ENCODE measurements at regions not wholly inside any gene's neighbourhood (a gene's known extent, or its start where the extent isn't known, plus 50 kb on each side); places are given as distances from the start of the nearest gene placed in this dataset.

- H3K4me3 ChIP-seq (ENCODE audit: low read depth, low read length) = no peak overlapping the region
These were observed 58.0 kb downstream of the CGGBP1 start for GRCh38 chr3:88000853-88001252.

GRCh38 chr3:87997966-87998365 lies 60.8 kb downstream of the CGGBP1 start:
- Histone ChIP-seq H3K4me3 (ENCODE audit: low read depth, low read length) (no peak overlapping the region), H3K27ac (ENCODE audit: extremely low read depth, low read depth, low read length) (no peak overlapping the region), H3K4me1 (ENCODE audit: control insufficient read depth, insufficient read depth, low read length) (no peaks in the 10 kb centered on the region), H3K9me3 (ENCODE audit: control insufficient read depth, insufficient read depth, low read depth, low read length) (no peaks in the 10 kb centered on the region), H3K36me3 (ENCODE audit: control insufficient read depth in 2 of 2, insufficient read depth in 1 of 2, low read length in 2 of 2) (no peaks in the 10 kb centered on the region)
- ChIA-PET CTCF (no interaction called here), POLR2A (no interaction called here)
- TF ChIP-seq ZNF558 (tag by site-specific recombination; IDR thresholded peaks at IDR 0.05) (no peak), ZNF660 (tag by site-specific recombination; IDR thresholded peaks at IDR 0.05) (no peak), ZNF223 (tag by site-specific recombination; IDR thresholded peaks at IDR 0.05) (no peak), ZNF626 (tag by site-specific recombination; IDR thresholded peaks at IDR 0.05) (no peak), ZBTB17 (tag by site-specific recombination; IDR thresholded peaks at IDR 0.05) (no peak), KLF10 (tag by site-specific recombination; IDR thresholded peaks at IDR 0.05) (no peak), ZNF548 (tag by site-specific recombination; IDR thresholded peaks at IDR 0.05) (no peak), ZNF768 (tag by site-specific recombination; IDR thresholded peaks at IDR 0.05) (no peak), KLF17 (tag by site-specific recombination; IDR thresholded peaks at IDR 0.05) (no peak), ZNF157 (tag by site-specific recombination; IDR thresholded peaks at IDR 0.05) (no peak)

More at GRCh38 chr3:88000853-88001252, 58.0 kb downstream of the CGGBP1 start:
- ChIA-PET CTCF (interaction anchor here (0.6 to 1.4 kb wide), 2 partner anchors 130 to 650 kb away, joined by 3 to 8 read pairs; no protein-coding TSS in a partner anchor), POLR2A (no interaction called here)
- H3K4me1 ChIP-seq (ENCODE audit: control insufficient read depth, insufficient read depth, low read length) = no peaks in the 10 kb centered on the region
- no peak overlapping the region for H3K27ac ChIP-seq (ENCODE audit: extremely low read depth, low read depth, low read length)
- no peaks in the 10 kb centered on the region for H3K36me3 ChIP-seq (ENCODE audit: control insufficient read depth in 2 of 2, insufficient read depth in 1 of 2, low read length in 2 of 2)
- TF ChIP-seq GLI4 (tag by site-specific recombination; IDR thresholded peaks at IDR 0.05) = no peak
- no peak for TF ChIP-seq ZBTB11 (tag by site-specific recombination; conservative IDR thresholded peaks at IDR 0.05; ENCODE audit: low read depth)
- TF ChIP-seq ZSCAN23 (tag by site-specific recombination; IDR thresholded peaks at IDR 0.05) = no peak
- TF ChIP-seq ZNF658 (tag by site-specific recombination; IDR thresholded peaks at IDR 0.05) = no peak
- no peak for TF ChIP-seq AEBP2 (tag by site-specific recombination; IDR thresholded peaks at IDR 0.05; ENCODE audit: borderline replicate concordance)
- no peak for TF ChIP-seq ZNF768 (tag by site-specific recombination; IDR thresholded peaks at IDR 0.05)
- no peak for TF ChIP-seq KLF7 (tag by site-specific recombination; IDR thresholded peaks at IDR 0.05; ENCODE audit: borderline replicate concordance)
- TF ChIP-seq MEIS1 (CRISPR knock-in tag; IDR thresholded peaks at IDR 0.05; ENCODE audit: borderline replicate concordance) = no peak
- no peak for TF ChIP-seq ZNF692 (tag by site-specific recombination; IDR thresholded peaks at IDR 0.05)
- TF ChIP-seq PRDM1 (tag by site-specific recombination; IDR thresholded peaks at IDR 0.05) = no peak
- no peak for TF ChIP-seq ZNF114 (tag by site-specific recombination; IDR thresholded peaks at IDR 0.05)
- H3K9me3 ChIP-seq (ENCODE audit: control insufficient read depth, insufficient read depth, low read depth, low read length) = no peaks in the 10 kb centered on the region

Data from HEK293 (cell line).